IPS-18a (cell line): ENCODE measurements at regions not wholly inside any gene's neighbourhood (a gene's known extent, or its start where the extent isn't known, plus 50 kb on each side); places are given as distances from the start of the nearest gene placed in this dataset.

Experiments
- H3K27ac ChIP-seq: one replicate; pipeline ENCODE4 v1.5.1; 2013; ENCODE audit warnings: low read length
- H3K27me3 ChIP-seq: one replicate; pipeline ENCODE4 v1.6.1; 2013; ENCODE audit warnings: mild to moderate bottlenecking, low read length; ENCODE audit not compliant: control insufficient read depth, insufficient read depth
- H3K36me3 ChIP-seq: one replicate; pipeline ENCODE4 v1.6.1; 2013; ENCODE audit warnings: low read depth, low read length; ENCODE audit not compliant: control insufficient read depth
- H3K4me1 ChIP-seq: one replicate; pipeline ENCODE4 v1.6.1; 2013; ENCODE audit warnings: low read depth, low read length; ENCODE audit not compliant: control insufficient read depth
- H3K4me3 ChIP-seq: one replicate; pipeline ENCODE4 v1.5.1; 2013; ENCODE audit warnings: low read length
- H3K9ac ChIP-seq: one replicate; pipeline ENCODE4 v1.6.1; 2013; ENCODE audit warnings: mild to moderate bottlenecking, low read length, moderate library complexity
- H3K9me3 ChIP-seq: one replicate; pipeline ENCODE4 v1.6.1; 2013; ENCODE audit warnings: low read depth, low read length; ENCODE audit not compliant: control insufficient read depth

- H3K4me3 ChIP-seq = no peak overlapping the region
- no peaks in the 10 kb centered on the region for H3K27me3 ChIP-seq
- H3K27ac ChIP-seq = no peak overlapping the region
- no peak overlapping the region for H3K9ac ChIP-seq
- no peaks in the 10 kb centered on the region for H3K36me3 ChIP-seq
- no peaks in the 10 kb centered on the region for H3K4me1 ChIP-seq
- H3K9me3 ChIP-seq = no peaks in the 10 kb centered on the region
Observed at GRCh38 chr10:20726381-20726780, 170.7 kb downstream of the NEBL start.

GRCh38 chr10:20714979-20715378 is 182.1 kb downstream of the NEBL start:
- Histone ChIP-seq H3K9me3 (no peaks in the 10 kb centered on the region), H3K36me3 (no peaks in the 10 kb centered on the region), H3K4me3 (no peak overlapping the region), H3K27me3 (no peaks in the 10 kb centered on the region), H3K27ac (no peak overlapping the region), H3K4me1 (no peaks in the 10 kb centered on the region), H3K9ac (no peak overlapping the region)

GRCh38 chr10:20714518-20714917 is 182.6 kb downstream of the NEBL start:
- Histone ChIP-seq H3K36me3 (no peaks in the 10 kb centered on the region), H3K4me3 (no peak overlapping the region), H3K27ac (no peak overlapping the region), H3K9me3 (no peaks in the 10 kb centered on the region), H3K4me1 (no peaks in the 10 kb centered on the region), H3K27me3 (no peaks in the 10 kb centered on the region), H3K9ac (no peak overlapping the region)

- Histone ChIP-seq H3K9me3 (no peaks in the 10 kb centered on the region), H3K27me3 (no peaks in the 10 kb centered on the region), H3K36me3 (no peaks in the 10 kb centered on the region), H3K4me1 (no peaks in the 10 kb centered on the region), H3K4me3 (no peak overlapping the region), H3K27ac (no peak overlapping the region), H3K9ac (no peak overlapping the region)
Observed at GRCh38 chr10:20713420-20713819, 183.7 kb downstream of the NEBL start.

- Histone ChIP-seq H3K4me3 (no peak overlapping the region), H3K9me3 (no peaks in the 10 kb centered on the region), H3K27ac (no peak overlapping the region), H3K9ac (no peak overlapping the region), H3K4me1 (no peaks in the 10 kb centered on the region), H3K36me3 (no peaks in the 10 kb centered on the region), H3K27me3 (peaks cover 4% of the 10 kb centered on the region)
Observed at GRCh38 chr10:20712774-20713173, 184.3 kb downstream of the NEBL start.

GRCh38 chr10:20709708-20710107 is 187.4 kb downstream of the NEBL start:
- Histone ChIP-seq H3K27ac (no peak overlapping the region), H3K9me3 (no peaks in the 10 kb centered on the region), H3K9ac (no peak overlapping the region), H3K27me3 (peaks cover 11% of the 10 kb centered on the region), H3K36me3 (no peaks in the 10 kb centered on the region), H3K4me1 (no peaks in the 10 kb centered on the region), H3K4me3 (no peak overlapping the region)

- H3K4me3 ChIP-seq = no peak overlapping the region
- no peaks in the 10 kb centered on the region for H3K36me3 ChIP-seq
- H3K4me1 ChIP-seq = no peaks in the 10 kb centered on the region
- H3K27me3 ChIP-seq = peaks cover 11% of the 10 kb centered on the region
- H3K27ac ChIP-seq = no peak overlapping the region
- no peak overlapping the region for H3K9ac ChIP-seq
- H3K9me3 ChIP-seq = no peaks in the 10 kb centered on the region
Observed at GRCh38 chr10:20708305-20708704, 188.8 kb downstream of the NEBL start.

GRCh38 chr10:20707251-20707650 is 189.9 kb downstream of the NEBL start:
- no peak overlapping the region for H3K4me3 ChIP-seq

GRCh38 chr10:20698837-20699236 is 198.3 kb downstream of the NEBL start:
- no peak overlapping the region for H3K9ac ChIP-seq
- H3K4me1 ChIP-seq = peaks cover 18% of the 10 kb centered on the region
- H3K27me3 ChIP-seq = no peaks in the 10 kb centered on the region
- no peaks in the 10 kb centered on the region for H3K9me3 ChIP-seq
- H3K4me3 ChIP-seq = no peak overlapping the region
- no peaks in the 10 kb centered on the region for H3K36me3 ChIP-seq
- no peak overlapping the region for H3K27ac ChIP-seq

More at GRCh38 chr10:20707251-20707650, 189.9 kb downstream of the NEBL start:
- Histone ChIP-seq H3K36me3 (no peaks in the 10 kb centered on the region), H3K9me3 (no peaks in the 10 kb centered on the region), H3K4me1 (no peaks in the 10 kb centered on the region), H3K27ac (no peak overlapping the region), H3K27me3 (peaks cover 11% of the 10 kb centered on the region), H3K9ac (no peak overlapping the region)

- Histone ChIP-seq H3K9ac (no peak overlapping the region), H3K4me1 (peaks cover 28% of the 10 kb centered on the region), H3K9me3 (no peaks in the 10 kb centered on the region), H3K4me3 (no peak overlapping the region), H3K27me3 (no peaks in the 10 kb centered on the region), H3K27ac (no peak overlapping the region), H3K36me3 (no peaks in the 10 kb centered on the region)
Observed at GRCh38 chr10:20694296-20694695, 202.8 kb downstream of the NEBL start.

- H3K4me3 ChIP-seq = no peak overlapping the region
- H3K36me3 ChIP-seq = no peaks in the 10 kb centered on the region
- H3K9me3 ChIP-seq = no peaks in the 10 kb centered on the region
- H3K4me1 ChIP-seq = peaks cover 14% of the 10 kb centered on the region
- H3K27ac ChIP-seq = no peak overlapping the region
- H3K27me3 ChIP-seq = no peaks in the 10 kb centered on the region
- no peak overlapping the region for H3K9ac ChIP-seq
Observed at GRCh38 chr10:20688797-20689544, 208.1 kb downstream of the NEBL start.

GRCh38 chr10:20686015-20686635 is 211.0 kb downstream of the NEBL start:
- H3K9me3 ChIP-seq = no peaks in the 10 kb centered on the region
- peaks cover 4% of the 10 kb centered on the region for H3K4me1 ChIP-seq
- H3K36me3 ChIP-seq = no peaks in the 10 kb centered on the region
- H3K9ac ChIP-seq = no peak overlapping the region
- no peak overlapping the region for H3K27ac ChIP-seq
- no peak overlapping the region for H3K4me3 ChIP-seq
- H3K27me3 ChIP-seq = no peaks in the 10 kb centered on the region
